NCI-H1092 treated with DMSO at 0.1 percent for 48 hours (cell line): ENCODE measurements at regions not wholly inside any gene's neighbourhood (a gene's known extent, or its start where the extent isn't known, plus 50 kb on each side); places are given as distances from the start of the nearest gene placed in this dataset.
"Not testable (repeated sequence)": the region's sequence is repeated elsewhere in the genome, so short reads cannot be mapped to it uniquely, and the experiment has no call there.

ENCODE experiments used
- DNase-seq: peaks from one replicate; lab custom pipeline; 2025; lab: John Stamatoyannopoulos, UW

DNA sequence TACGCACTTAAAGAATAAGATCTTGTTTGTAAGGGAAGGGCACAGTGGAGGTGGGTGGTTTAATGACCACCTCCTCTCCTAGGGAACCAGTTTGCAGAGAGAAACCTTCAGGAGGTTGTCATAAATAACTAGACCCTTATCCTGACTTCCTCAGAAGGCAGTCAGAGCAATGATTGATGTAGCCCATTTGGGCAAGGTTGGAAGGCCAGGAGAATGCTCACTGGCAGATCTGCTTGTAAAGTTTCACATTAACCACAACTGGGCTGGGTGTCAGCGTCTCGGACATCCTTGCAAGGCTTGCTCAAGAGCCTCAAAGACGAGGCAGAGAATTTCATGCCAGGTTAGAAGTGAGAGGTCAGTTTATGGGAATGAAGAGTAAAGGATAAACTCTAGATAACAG, 87.6 kb upstream of the TRABD2B start:
- no peak for DNase-seq

DNA sequence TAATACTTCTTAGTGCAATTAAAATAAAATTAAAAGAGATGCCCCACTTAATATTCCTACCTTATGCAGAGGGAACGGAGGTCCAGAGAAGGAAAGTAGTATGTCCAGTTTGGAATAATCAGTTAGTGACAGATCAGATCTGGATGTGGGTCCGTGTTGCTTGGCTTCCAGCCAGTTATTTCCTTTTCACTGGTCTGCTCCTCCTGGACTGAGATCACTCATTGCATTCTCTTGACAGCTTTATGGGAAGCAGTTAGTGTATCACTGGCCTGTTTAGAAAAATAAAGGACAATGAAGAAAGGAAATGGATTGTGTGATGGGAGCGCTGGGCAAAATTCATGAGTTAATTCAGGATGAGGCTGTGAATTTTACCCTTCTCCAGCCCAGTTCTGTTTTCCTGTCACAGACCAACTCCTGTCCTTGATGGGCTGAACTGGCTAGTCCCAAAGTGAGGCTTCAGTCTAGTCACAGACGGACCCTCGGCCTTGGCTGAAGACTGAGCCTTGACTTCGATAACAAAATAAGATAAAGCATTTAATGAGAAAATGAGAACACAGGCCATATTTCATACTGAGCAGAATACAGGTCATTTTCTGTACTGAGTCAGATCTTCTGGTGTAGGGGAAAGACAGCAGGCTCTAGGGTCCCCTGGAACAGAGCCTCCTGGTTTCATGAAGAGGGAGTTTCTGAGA, 85.2 kb upstream of the TRABD2B start:
- DNase-seq: no peak

GRCh38 chr1:48080331-48081255, 83.4 kb upstream of the TRABD2B start:
- no peak for DNase-seq

GRCh38 chr1:48079096-48079495, 81.9 kb upstream of the TRABD2B start:
- no peak for DNase-seq

GRCh38 chr1:48077795-48078222, 80.6 kb upstream of the TRABD2B start:
- no peak for DNase-seq

GRCh38 chr1:48076017-48076416, 78.8 kb upstream of the TRABD2B start:
- DNase-seq: no peak

DNA sequence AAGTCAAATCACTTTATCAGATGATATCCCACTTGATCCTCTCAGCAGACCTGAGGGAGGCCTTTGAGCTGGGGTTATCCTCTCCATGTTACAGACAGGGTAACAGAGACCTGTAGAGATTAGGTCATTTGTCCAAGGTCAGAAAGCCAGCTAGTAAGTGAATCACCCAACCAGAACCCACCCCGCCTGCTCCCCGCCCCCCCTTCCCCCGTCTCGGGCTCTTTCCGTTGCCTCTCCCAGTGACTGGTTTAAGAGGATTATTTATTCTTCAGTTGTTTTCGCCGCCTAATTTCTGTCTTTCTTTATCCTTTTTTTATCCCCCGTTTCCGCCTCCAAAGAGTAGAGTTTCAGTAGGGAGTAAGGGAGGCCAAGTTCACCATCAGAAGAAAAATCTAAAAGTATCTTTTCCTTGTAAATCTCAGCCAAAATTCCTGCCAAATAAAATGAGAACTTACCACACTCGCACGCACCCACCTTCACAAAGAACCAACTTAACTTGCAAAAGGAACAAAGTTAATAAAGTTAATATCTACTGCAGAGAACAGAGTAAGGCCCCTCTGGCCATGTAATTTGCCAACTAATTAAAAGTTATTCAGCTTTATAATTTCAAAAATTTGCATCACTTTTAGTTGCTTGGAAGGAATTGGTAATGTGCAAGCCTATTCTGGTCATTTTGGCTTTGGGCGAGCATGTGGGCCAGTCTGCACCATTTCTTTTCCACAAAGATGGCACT, 76.8 kb upstream of the TRABD2B start:
- no peak for DNase-seq

- no peak for DNase-seq
Measured at GRCh38 chr1:48071513-48071912, 74.3 kb upstream of the TRABD2B start.

GRCh38 chr1:48070396-48070750, 73.2 kb upstream of the TRABD2B start:
- no peak for DNase-seq

DNA sequence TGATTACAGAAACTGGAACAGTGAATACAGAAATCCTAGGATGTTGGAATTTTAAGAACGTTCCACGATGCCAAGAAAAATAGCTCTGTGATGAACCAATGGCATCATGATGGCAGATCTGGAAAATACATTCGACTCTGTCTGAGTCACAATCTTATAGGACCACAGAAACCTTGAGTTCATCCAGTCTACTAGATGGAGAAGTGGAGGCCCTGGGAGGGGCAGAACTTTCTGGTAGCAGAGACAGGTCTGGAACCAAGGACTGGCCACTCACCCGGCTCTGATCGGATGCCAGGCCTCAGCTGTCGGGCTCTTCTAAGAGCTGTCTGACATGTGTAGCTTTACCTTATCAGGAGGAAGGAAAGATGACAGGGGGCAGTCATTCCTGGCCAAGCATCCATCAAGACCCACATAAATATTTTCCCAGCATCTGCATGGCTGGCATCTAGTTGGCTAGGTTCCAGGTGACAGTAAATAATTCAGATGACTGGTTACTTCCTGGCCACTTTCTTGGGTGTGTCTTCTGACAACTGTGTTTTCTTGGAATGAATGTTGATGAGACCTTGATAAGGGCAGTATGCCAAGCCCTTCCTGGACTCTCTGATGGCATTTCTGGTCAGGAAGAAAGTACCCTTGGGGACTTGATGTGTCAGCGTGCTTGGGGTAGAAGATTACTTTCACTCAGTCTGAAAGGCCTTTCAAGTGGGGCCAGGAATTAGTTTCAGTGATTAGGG, 72.6 kb upstream of the TRABD2B start:
- no peak for DNase-seq

DNA sequence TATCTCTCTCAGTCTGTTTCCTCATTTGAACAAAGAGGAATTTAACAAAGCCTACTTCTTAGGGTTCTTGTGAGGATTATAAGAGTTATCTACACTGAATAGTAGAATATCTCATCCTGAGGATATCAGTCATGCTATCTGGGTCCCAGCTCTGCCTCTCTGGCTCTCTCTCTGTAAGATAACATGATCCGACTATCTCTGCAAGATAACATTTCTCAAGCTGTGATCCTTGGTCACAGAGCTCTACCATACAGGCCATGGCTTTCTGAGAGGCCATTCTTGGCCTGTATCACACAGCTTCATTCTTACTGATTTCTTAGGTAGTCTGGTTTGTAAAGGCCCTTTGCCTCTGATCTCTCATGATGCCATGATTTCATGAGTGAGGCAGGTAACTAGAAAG, 71.0 kb upstream of the TRABD2B start:
- no peak for DNase-seq

- DNase-seq: no peak
Measured at GRCh38 chr1:48066936-48067335, 69.8 kb upstream of the TRABD2B start.

DNA sequence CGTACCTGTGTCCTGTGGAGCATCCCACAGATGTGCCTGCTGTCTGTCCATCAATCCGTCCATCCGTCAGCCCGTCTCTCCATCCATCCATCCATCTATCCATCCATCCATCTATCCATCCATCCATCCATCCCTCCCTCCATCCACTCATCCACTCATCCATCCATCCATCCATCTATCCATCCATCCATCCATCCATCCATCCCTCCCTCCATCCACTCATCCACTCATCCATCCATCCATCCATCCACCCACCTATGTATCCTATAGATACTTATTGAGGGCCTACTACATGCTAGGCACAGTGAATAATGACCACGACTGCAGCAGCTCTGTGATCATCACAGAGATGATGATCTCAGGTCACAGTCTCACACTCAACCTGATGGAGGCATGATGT, 67.5 kb upstream of the TRABD2B start:
- not testable (repeated sequence) for DNase-seq

- DNase-seq: no peak
Measured at GRCh38 chr1:48062353-48062752, 65.2 kb upstream of the TRABD2B start.

DNA sequence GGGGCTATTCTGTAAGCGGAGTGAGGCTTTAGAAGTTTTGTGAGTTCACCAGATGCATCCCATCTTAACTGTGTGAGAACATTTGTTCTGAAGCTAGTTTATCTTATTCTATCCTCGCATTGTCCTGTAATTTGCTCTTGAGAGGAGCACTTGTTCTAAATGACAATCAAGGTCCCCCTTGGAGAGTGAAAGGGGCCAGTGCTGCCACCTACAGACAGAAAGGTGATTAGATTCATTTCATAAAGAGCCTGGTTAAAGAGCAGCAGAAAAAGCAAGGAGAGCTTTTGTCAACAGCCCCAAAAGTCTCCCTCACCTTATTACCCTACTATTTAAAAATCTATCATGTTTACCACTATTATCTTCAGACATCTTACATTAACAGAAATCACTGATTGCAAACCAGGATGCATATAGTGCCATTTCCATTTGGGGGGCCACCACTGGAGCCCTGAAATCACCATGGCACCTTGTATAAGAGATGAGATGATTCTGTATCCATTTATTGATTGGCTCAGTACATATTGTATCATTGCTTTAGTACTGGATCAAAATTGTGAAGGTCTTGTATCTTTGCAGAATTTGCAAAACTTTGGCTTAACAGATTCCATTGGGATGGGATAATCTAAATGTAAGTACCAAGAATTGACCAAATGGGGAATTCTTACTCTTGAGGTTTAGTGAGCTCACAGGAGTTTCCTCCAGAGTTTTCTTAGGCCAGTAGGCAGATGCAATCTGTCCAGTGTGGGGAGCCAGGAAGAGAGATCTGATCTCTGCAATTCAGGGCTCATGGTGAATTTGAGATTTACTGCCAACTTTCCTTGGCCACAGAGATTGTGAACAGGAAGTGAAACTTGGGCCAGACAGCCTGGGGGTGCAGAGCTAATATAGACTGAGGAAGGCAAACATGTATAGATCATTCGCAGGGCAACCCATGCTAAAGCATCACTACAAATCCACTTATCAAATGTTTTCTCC, 64.3 kb upstream of the TRABD2B start:
- DNase-seq: peak; percentile 52

DNA sequence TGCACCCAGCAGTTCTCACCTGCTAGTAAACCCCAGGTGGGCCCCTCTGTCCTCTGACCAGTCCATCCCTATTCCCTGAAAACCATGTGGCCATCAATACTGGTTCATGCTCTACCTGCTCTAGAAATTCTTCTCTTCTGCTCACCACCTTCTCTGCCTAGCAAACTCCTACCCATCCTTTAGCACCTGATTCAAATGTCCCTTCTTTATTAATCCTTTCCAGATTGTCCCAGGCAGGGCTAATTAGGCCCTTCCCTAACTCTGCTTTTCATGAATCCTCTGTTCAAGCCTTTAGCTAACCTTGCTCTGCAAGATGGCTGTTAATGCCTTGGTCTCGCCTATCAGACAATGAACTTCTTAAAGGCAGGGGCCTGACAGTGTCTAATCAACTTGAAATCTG, 62.1 kb upstream of the TRABD2B start:
- DNase-seq: no peak

GRCh38 chr1:48058135-48059025, 61.2 kb upstream of the TRABD2B start:
- DNase-seq: no peak

- DNase-seq: no peak
Measured at GRCh38 chr1:48057249-48057648, 60.1 kb upstream of the TRABD2B start.

DNA sequence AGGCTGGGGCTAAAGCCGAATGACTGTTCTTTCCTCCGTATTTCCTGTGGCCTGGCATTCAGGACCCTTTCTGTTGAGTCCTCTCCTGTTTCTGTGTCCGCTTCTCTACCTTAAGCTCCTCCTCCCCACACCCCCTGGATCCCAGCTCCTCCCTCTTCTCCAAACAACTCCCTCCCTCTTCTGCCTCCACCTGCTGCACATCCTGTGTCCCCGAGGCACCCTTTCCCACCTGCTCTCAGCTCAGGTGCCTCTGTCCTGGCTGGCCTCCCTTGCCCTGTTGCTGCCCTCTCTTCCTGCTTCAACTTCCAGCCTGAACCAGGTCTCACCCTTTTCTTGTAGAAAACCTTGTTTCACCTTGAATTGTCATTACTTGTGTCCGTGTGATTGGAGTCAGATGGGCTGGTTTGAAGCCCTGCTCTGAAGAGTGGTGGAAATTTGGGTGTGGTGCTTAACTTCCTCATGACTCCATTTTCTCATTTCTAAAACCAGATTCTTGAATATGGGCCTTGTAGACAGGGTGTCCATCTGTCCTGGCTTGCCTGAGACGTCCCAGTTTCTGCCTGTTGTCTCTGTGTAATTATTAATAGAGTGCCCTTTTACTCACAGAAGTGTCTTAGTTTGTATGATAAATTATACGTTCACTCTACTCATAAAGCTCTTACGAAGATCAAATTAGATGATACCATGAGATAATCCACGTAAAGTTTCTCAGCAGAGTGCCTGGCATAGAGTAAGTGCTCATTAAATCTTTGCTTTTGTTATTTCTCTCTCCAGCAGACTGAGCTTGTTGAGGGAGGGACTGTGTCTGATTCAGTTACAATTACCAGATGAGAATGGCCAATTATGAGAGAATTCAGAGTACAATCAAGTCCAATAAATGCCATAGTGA, 58.9 kb upstream of the TRABD2B start:
- no peak for DNase-seq
